Osteocyte (in vitro differentiated cells): ENCODE measurements at regions not wholly inside any gene's neighbourhood (a gene's known extent, or its start where the extent isn't known, plus 50 kb on each side); places are given as distances from the start of the nearest gene placed in this dataset.

Source experiments
- DNase-seq: peaks from one replicate; pipeline ENCODE4 v3.0.0; 2021; ENCODE audit warnings: mixed read lengths; ENCODE audit not compliant: unreplicated experiment; ENCODE audit errors: extremely low spot score
- H3K27ac Mint-ChIP-seq: one replicate; pipeline ENCODE4 v1.8.0; 2021; ENCODE audit warnings: mild to moderate bottlenecking, mixed read lengths; ENCODE audit not compliant: unreplicated experiment
- H3K27me3 Mint-ChIP-seq: one replicate; pipeline ENCODE4 v1.8.0; 2021; ENCODE audit warnings: mixed read lengths; ENCODE audit not compliant: unreplicated experiment
- H3K36me3 Mint-ChIP-seq: one replicate; pipeline ENCODE4 v1.8.0; 2021; ENCODE audit warnings: mixed read lengths; ENCODE audit not compliant: unreplicated experiment
- H3K4me1 Mint-ChIP-seq: one replicate; pipeline ENCODE4 v1.8.0; 2021; ENCODE audit warnings: mixed read lengths; ENCODE audit not compliant: unreplicated experiment
- H3K4me3 Mint-ChIP-seq: one replicate; pipeline ENCODE4 v1.8.0; 2021; ENCODE audit warnings: mild to moderate bottlenecking, moderate library complexity, mixed read lengths; ENCODE audit not compliant: unreplicated experiment
- H3K9me3 Mint-ChIP-seq: one replicate; pipeline ENCODE4 v1.8.0; 2021; ENCODE audit warnings: mixed read lengths; ENCODE audit not compliant: unreplicated experiment
- CTCF ChIP-seq: fragments of 200-600 bp; sonication (generic); IDR thresholded peaks from 2 replicates; pipeline ENCODE4 v1.5.0; 2021; ENCODE audit warnings: antibody characterized with exemption, mild to moderate bottlenecking, moderate library complexity

GRCh38 chr6:53724501-53724900 lies 58.9 kb upstream of the KLHL31 start:
- Mint-ChIP-seq H3K27ac (no peak overlapping the region), H3K4me1 (peaks cover 10% of the 10 kb centered on the region), H3K36me3 (no peaks in the 10 kb centered on the region), H3K27me3 (peaks cover 2% of the 10 kb centered on the region), H3K4me3 (no peak overlapping the region), H3K9me3 (no peaks in the 10 kb centered on the region)
- no peak for TF ChIP-seq CTCF
- DNase-seq, result no peak

DNA sequence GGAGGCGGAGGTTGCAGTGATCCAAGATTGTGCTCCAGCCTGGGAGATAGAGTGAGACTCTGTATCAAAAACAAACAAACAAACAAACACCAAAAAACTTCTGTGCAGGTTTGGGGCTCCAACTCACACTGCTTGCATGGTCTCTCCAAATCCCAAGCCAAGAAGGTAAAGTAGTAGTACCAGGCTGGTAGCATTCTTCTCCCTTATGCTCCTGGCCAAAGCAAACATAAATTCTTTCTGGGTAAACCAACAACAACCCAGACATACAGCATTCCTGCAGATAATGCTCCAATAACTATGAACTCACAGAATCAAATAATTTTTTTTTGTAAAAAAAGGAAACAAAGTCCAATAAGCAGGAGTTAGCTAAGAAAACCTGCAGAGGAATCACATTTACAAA lies 57.8 kb upstream of the KLHL31 start:
- H3K4me1 Mint-ChIP-seq, result peaks cover 8% of the 10 kb centered on the region

DNA sequence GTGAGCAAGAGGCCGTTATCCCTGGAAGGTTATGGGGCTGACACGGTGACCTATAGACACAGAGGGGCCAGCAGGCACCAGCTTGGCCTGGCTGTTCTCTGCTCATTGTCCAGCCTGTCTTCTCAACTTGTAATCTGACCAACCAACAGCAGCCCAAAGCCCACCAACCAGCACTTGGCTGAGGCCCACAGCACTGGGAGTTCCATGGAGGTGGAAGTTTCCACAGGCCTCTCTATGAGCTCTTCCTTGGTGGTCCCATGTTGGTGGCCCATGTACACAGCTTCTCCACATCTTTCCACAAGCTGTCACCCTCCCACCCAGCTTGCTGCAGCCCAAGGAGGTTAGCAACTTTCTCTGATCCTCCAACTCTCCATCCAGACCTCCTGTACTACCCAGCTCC lies 56.2 kb upstream of the KLHL31 start:
- Mint-ChIP-seq H3K36me3 (no peaks in the 10 kb centered on the region), H3K4me1 (peaks cover 5% of the 10 kb centered on the region), H3K4me3 (no peak overlapping the region), H3K9me3 (no peaks in the 10 kb centered on the region), H3K27me3 (peaks cover 2% of the 10 kb centered on the region), H3K27ac (no peak overlapping the region)
- TF ChIP-seq CTCF, result no peak
- no peak for DNase-seq

More for the DNA sequence above, 57.8 kb upstream of the KLHL31 start:
- no peak overlapping the region for H3K4me3 Mint-ChIP-seq
- H3K9me3 Mint-ChIP-seq, result no peaks in the 10 kb centered on the region
- peaks cover 2% of the 10 kb centered on the region for H3K27me3 Mint-ChIP-seq
- no peak overlapping the region for H3K27ac Mint-ChIP-seq
- no peak for DNase-seq
- no peaks in the 10 kb centered on the region for H3K36me3 Mint-ChIP-seq
- TF ChIP-seq CTCF, result no peak

DNA sequence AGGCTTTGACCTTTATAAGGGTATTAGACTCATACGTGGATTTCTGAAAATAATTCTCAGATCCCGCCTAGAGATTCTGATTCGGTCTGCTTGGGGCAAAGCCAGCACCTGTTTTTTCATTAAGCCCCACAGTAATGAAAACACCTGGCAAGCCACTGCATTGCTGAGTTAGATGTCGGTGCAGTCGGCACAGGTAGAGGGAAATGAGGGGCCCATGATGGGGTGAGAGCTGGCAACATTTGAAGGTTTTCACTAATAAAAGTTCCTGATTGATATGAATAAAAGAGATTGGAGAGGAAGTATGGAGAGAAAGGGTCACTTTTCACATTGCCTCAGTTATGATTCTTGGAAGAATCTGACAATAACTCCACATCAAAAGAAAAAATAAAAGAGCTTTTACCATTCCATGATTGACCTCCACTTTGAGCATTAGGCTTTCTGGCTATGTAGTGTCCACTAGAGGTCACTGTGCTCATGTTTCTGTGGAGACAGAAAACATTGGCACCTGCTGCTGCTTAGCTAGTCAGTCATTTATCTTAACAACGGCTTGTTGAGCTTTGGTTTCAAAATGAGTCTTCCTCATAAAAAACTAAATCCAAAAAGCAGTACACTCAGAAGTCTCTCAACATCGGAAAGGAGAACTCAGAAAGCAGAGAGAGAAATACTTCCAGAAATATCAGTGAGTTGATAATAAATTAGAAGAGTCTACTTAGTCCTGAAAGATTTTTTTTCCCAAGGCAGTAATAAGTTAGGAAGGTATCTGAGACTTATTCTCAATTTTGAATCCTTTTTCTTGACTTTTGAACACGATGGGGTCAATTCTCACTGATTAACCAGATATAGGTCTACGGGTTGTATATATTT lies 53.3 kb upstream of the KLHL31 start:
- TF ChIP-seq CTCF, result peak; percentile 90
- DNase-seq, result no peak
- peaks cover 6% of the 10 kb centered on the region for H3K4me1 Mint-ChIP-seq
- H3K9me3 Mint-ChIP-seq, result no peaks in the 10 kb centered on the region
- peaks cover 3% of the 10 kb centered on the region for H3K27me3 Mint-ChIP-seq
- no peaks in the 10 kb centered on the region for H3K36me3 Mint-ChIP-seq
- H3K4me3 Mint-ChIP-seq, result no peak overlapping the region
- no peak overlapping the region for H3K27ac Mint-ChIP-seq

DNA sequence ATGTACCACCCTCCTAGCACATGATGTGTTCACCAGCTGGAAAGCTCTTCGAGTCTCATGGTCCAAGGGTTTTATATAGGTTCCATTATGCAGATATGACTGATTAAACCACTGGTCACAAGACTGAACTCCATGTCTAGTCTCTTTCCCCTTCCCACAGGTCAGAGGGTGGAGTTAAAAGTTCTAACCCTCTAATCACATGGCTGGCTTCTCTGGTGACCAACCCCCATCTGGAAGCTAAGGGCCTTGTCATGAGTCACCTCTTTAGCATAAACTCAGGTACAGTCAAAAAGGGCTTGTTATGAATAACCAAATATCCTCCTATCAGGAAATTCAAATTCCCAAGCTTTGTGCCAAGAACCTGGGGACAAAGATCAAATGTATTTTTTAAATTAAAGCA lies 52.0 kb upstream of the KLHL31 start:
- H3K36me3 Mint-ChIP-seq, result no peaks in the 10 kb centered on the region
- H3K4me3 Mint-ChIP-seq, result no peak overlapping the region
- H3K9me3 Mint-ChIP-seq, result no peaks in the 10 kb centered on the region

More for the DNA sequence above, 52.0 kb upstream of the KLHL31 start:
- Mint-ChIP-seq H3K4me1 (peaks cover 6% of the 10 kb centered on the region), H3K27me3 (peaks cover 3% of the 10 kb centered on the region), H3K27ac (no peak overlapping the region)
- no peak for TF ChIP-seq CTCF
- no peak for DNase-seq
